ENCODE measurements at regions not wholly inside any gene's neighbourhood (a gene's known extent, or its start where the extent isn't known, plus 50 kb on each side); places are given as distances from the start of the nearest gene placed in this dataset.

- no peak for DNase-seq (ENCODE audit: low read depth in 3 of 3, low spot score in 1 of 3)
These were observed 596.1 kb upstream of the KLHL29 start for GRCh38 chr2:22788749-22789327.

GRCh38 chr2:22795287-22795866 lies 589.6 kb upstream of the KLHL29 start:
- no peak for DNase-seq (ENCODE audit: low read depth in 3 of 3, low spot score in 1 of 3)

GRCh38 chr2:22798386-22798785 lies 586.6 kb upstream of the KLHL29 start:
- no peak for DNase-seq (ENCODE audit: low read depth in 3 of 3, low spot score in 1 of 3)

- DNase-seq (ENCODE audit: low read depth in 3 of 3, low spot score in 1 of 3) = no peak
These were observed 584.6 kb upstream of the KLHL29 start for GRCh38 chr2:22800412-22800811.

- no peak for DNase-seq (ENCODE audit: low read depth in 3 of 3, low spot score in 1 of 3)
These were observed 583.9 kb upstream of the KLHL29 start for GRCh38 chr2:22801071-22801470.

GRCh38 chr2:22801970-22802369 lies 583.0 kb upstream of the KLHL29 start:
- no peak for DNase-seq (ENCODE audit: low read depth in 3 of 3, low spot score in 1 of 3)

GRCh38 chr2:22807872-22808271 lies 577.1 kb upstream of the KLHL29 start:
- no peak for DNase-seq (ENCODE audit: low read depth in 3 of 3, low spot score in 1 of 3)

- no peak for DNase-seq (ENCODE audit: low read depth in 3 of 3, low spot score in 1 of 3)
These were observed 574.4 kb upstream of the KLHL29 start for GRCh38 chr2:22810602-22811001.

- DNase-seq (ENCODE audit: low read depth in 3 of 3, low spot score in 1 of 3) = no peak
These were observed 572.8 kb upstream of the KLHL29 start for GRCh38 chr2:22812065-22812680.

- no peak for DNase-seq (ENCODE audit: low read depth in 3 of 3, low spot score in 1 of 3)
These were observed 567.8 kb upstream of the KLHL29 start for GRCh38 chr2:22817197-22817596.

GRCh38 chr2:22821458-22821857 lies 563.5 kb upstream of the KLHL29 start:
- no peak for DNase-seq (ENCODE audit: low read depth in 3 of 3, low spot score in 1 of 3)

GRCh38 chr2:22822835-22823234 lies 562.1 kb upstream of the KLHL29 start:
- no peak for DNase-seq (ENCODE audit: low read depth in 3 of 3, low spot score in 1 of 3)

- no peak for DNase-seq (ENCODE audit: low read depth in 3 of 3, low spot score in 1 of 3)
These were observed 560.4 kb upstream of the KLHL29 start for GRCh38 chr2:22824618-22825017.

GRCh38 chr2:22826703-22827102 lies 558.3 kb upstream of the KLHL29 start:
- DNase-seq (ENCODE audit: low read depth in 3 of 3, low spot score in 1 of 3) = no peak

- no peak for DNase-seq (ENCODE audit: low read depth in 3 of 3, low spot score in 1 of 3)
These were observed 555.2 kb upstream of the KLHL29 start for GRCh38 chr2:22829791-22830190.

GRCh38 chr2:22832196-22832595 lies 552.8 kb upstream of the KLHL29 start:
- no peak for DNase-seq (ENCODE audit: low read depth in 3 of 3, low spot score in 1 of 3)

GRCh38 chr2:22838461-22838860 lies 546.5 kb upstream of the KLHL29 start:
- no peak for DNase-seq (ENCODE audit: low read depth in 3 of 3, low spot score in 1 of 3)

- DNase-seq (ENCODE audit: low read depth in 3 of 3, low spot score in 1 of 3) = no peak
These were observed 542.6 kb upstream of the KLHL29 start for GRCh38 chr2:22842205-22842869.

- DNase-seq (ENCODE audit: low read depth in 3 of 3, low spot score in 1 of 3) = no peak
These were observed 541.0 kb upstream of the KLHL29 start for GRCh38 chr2:22843919-22844537.

GRCh38 chr2:22850310-22850709 lies 534.7 kb upstream of the KLHL29 start:
- DNase-seq (ENCODE audit: low read depth in 3 of 3, low spot score in 1 of 3) = no peak

GRCh38 chr2:22854588-22854987 lies 530.4 kb upstream of the KLHL29 start:
- DNase-seq (ENCODE audit: low read depth in 3 of 3, low spot score in 1 of 3) = no peak

GRCh38 chr2:22855081-22855480 lies 529.9 kb upstream of the KLHL29 start:
- no peak for DNase-seq (ENCODE audit: low read depth in 3 of 3, low spot score in 1 of 3)

All from stimulated activated CD4-positive, alpha-beta T cell treated with anti-CD3 and anti-CD28 coated beads, TNF-alpha, amount 100 ng/mL, for 1 hour (primary cell).